Fibroblast of skin of right biceps (primary cell): ENCODE measurements at regions not wholly inside any gene's neighbourhood (a gene's known extent, or its start where the extent isn't known, plus 50 kb on each side); places are given as distances from the start of the nearest gene placed in this dataset.

Experiments used
- DNase-seq: peaks from one replicate; pipeline ENCODE4 v3.0.0-alpha.2; 2013

GRCh38 chr15:29913528-29914135, 91.4 kb upstream of the TJP1 start:
- DNase-seq: peak; percentile 79

DNA sequence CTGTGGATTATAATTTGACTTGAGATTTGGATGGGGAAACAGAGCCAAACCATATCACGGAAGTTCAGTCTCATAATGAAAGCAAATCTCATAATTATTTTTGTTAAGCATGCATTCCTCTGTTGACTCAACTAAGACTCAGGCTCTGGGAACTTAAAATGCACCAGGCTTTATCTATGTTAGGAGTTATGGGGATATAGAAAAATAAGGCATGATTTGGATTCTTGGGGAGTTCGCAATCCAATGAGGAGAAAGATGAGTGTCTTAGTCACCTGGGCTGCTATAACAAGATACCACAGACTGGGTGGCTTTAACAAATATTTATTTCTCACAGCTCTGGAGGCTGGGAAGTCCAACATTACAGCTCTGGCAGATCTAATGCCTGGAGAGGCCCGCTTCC, 89.4 kb upstream of the TJP1 start:
- DNase-seq: peak; percentile 16

DNA sequence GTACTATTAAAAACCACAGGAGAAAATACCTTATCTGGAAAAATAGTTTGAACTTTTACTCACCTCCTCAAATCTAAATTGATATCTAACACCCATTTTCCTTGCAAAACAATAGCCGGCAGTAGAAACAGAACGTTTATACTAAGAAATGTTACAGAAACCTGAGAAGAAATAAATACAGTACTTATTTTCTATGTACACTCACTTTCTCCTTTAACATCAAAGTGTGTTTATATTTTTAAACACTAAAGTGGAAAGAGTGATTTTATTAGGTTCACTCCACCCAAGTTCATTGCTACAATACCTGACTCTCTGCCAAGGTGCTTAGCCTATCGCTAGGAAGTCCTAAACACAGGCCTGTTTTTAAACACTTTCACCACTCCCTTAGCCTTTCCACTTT, 87.8 kb upstream of the TJP1 start:
- no peak for DNase-seq

DNA sequence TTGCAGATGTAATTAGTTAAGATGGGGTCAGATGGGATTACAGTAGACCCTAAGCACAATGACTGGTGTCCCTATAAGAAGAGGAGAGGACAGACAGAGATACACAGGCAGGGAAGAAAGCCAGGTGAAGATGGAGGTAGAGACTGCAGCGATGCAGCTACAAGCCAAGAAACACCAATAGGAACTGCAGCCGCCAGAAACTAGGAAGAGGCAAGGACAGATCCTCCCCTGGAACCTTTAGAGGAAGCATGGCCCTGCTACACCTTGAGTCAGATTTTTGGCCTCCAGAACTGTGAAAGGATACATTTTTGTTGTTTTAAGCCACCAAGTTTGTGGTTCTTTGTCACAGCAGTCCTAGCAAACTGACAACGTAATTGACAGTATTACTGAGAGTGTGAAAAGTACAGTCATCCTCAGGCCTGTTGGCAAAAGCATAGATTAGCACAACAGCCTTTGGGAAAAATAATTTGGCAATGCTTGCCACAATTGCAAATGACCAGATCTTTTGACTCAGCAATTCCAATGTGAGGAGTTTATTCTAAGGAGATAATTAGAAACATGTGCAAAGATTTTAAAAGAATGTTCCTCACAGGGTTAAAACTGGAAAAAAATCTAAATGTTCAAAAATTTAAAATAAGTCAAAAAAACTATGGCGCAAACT, 82.6 kb upstream of the TJP1 start:
- DNase-seq: peak; percentile 78

DNA sequence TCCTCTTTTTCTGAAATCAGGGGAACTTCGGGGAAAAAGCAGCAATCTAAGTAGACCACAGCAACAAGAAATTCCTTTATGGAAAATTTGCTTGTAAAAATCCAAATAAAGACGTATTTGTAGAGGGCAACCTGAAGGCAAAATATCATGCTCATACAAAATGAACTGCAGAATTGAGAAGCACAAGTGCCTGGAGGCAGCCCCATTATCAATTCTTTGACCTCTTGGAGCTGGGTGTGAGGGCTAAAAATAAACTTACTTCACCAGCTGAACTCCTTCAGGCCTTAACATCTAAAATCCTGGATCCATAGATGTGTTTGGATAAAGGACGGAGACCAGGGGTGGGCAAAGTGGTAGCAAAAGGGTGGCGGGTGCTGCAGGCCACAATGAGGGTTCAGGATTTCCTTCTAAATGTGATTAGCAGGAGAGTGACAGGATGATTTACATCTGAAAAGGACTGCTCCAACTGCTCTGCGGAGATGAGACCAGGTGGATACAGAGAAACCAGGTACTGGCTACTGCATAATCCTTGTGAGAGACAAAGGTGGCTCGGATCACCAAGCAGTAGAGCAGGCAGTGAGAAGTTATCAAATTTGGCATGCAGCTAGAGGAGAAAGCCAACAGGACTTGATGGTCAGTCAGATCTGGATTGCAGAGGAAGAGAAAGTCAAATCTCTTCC, 81.7 kb upstream of the TJP1 start:
- DNase-seq: no peak

DNA sequence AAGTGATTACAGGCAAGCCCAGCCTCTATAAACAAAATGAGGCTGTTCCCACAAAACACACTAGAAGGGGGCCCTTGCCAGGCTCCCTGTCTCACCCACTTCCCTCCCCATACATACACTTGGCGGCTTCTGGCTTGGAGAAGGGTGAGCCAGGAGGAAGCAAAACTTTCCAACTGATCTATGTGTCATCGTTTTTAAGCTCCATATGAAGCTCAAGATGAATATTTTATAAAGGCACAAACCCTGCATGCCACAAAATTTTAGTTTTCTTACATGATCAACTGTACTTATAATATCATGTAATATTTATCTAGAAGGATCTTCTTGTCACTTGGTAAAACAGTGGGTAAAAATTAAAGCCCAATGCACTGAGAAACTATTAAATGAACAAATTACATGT, 80.8 kb upstream of the TJP1 start:
- DNase-seq: no peak

- DNase-seq: no peak
These were observed 78.2 kb upstream of the TJP1 start for GRCh38 chr15:29900237-29901189.

GRCh38 chr15:29896062-29896461, 73.8 kb upstream of the TJP1 start:
- no peak for DNase-seq

GRCh38 chr15:29891096-29891457, 68.8 kb upstream of the TJP1 start:
- no peak for DNase-seq

DNA sequence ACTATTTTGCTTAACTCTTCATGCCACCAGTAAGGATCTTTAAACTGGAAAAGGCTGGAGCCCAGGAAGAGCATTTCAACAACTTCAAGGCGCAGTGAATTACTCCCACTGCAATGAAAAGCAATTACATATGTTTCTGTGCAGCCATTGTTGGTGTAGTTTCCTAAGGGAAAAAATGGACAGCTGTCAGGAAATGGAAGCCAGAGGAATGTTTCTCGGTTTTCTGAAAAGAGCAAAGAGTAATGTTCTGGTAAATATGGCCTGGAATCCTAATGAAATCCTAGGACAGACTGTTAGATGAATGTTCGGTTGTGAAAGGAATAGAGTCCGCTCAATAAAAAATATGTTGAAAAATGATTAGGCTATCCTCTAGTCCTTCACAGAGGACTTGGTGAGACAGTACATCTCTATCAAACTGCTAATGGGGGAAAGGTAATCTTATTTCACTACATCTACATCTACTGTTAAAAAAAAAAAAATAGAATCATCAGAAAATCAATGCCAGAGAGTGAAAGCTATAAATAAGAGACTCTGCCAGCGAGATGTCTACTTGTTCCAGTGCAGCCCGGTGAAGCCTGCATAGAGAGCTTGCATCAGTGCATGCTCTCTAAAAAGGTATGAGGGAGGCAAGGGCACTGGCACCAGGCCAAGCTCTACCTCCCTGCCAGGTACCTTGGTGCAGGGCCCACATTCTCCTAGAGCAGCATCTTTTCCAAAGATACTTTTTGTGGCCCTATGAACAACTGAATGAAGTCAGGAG, 68.2 kb upstream of the TJP1 start:
- no peak for DNase-seq

DNA sequence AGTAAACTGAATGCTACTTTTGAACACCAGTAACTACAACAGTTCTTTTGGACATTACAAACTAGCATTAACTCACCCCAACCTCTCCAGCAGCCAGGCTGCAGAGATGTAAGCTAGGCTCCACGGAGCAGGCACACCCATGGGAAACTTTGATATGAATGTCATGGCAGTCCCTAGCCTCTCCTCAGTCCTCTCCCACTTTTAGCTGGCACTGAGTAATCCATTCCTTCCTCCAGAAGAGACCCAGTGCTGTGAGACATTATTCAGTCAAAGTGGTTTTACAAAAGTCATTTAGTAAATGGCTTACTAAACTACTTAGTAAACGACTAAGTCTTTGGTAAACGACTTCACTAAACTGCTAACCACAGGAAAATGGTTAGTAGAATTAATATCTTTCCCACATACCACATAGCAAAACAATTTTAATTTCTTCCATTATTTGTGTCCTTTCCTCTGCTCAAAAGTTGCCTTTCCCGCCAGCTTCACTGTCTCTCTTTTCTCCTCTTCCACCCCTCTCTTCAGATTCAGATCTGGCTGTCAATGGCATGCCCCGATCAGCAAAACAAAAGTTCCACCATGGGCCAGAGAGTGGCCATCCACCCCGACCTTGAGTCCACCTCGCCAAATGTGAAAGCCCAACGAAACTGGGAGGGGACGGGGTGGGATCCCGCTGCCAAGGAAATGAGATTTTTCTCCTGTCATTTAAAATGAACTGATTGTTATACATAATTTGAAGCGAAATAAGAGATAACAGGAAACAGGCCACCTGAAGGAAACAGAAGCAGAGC, 67.5 kb upstream of the TJP1 start:
- peak; percentile 11 for DNase-seq

GRCh38 chr15:29888646-29889045, 66.4 kb upstream of the TJP1 start:
- peak; percentile 44 for DNase-seq

- DNase-seq: no peak
These were observed 65.5 kb upstream of the TJP1 start for GRCh38 chr15:29887721-29888120.

GRCh38 chr15:29885183-29885582, 62.9 kb upstream of the TJP1 start:
- no peak for DNase-seq

GRCh38 chr15:29883126-29883525, 60.9 kb upstream of the TJP1 start:
- no peak for DNase-seq

DNA sequence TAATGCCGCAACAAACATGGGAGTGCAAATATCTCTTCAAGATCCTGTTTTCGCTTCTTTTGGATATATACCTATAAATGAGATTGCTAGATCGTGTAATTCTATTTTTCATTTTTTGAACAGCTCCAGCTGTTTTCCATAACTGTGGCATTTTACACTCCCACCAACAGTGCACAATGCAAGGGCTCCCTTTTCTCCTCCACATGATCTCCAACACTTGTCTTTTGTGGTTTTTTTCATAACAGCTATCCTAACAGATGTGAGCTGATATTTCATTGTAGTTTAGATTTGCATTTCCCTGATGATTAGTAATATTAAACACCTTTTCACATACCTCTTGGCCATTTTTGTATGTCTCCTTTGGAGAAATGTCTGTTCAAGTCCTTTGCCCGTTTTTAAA, 58.6 kb upstream of the TJP1 start:
- no peak for DNase-seq

GRCh38 chr15:29880341-29880740, 58.1 kb upstream of the TJP1 start:
- DNase-seq: no peak

- no peak for DNase-seq
These were observed 52.7 kb upstream of the TJP1 start for GRCh38 chr15:29874977-29875376.

GRCh38 chr15:29873947-29874411, 51.7 kb upstream of the TJP1 start:
- no peak for DNase-seq

GRCh38 chr15:29873264-29873663, 51.0 kb upstream of the TJP1 start:
- DNase-seq: no peak

- no peak for DNase-seq
These were observed 50.4 kb upstream of the TJP1 start for GRCh38 chr15:29872716-29873115.
